HPDE6-E6E7 (cell line): ENCODE measurements at regions not wholly inside any gene's neighbourhood (a gene's known extent, or its start where the extent isn't known, plus 50 kb on each side); places are given as distances from the start of the nearest gene placed in this dataset.
"Not testable (repeated sequence)": the region's sequence is repeated elsewhere in the genome, so short reads cannot be mapped to it uniquely, and the experiment has no call there.

Source experiments
- DNase-seq: peaks from one replicate; pipeline ENCODE4 v3.0.0; 2011; ENCODE audit warnings: missing footprints; ENCODE audit errors: extremely low spot score

DNA sequence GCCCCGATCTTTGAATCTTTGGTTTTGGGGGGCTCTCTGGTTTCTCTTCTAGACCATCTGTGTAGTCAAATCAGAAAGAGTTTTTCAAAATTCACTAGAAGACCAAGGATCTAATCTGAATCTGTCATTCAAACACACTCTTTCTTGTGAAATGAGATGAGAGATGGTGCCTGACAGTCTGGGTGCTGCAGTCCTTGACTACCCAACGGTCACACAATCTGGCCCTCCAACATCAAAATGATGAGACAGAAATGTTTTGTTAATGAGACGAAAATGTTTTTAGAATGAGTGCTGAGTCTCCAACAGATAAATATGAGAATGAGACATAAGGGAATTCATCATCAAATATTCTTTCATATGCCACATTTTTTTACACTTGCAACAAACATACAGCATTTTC lies 695.7 kb upstream of the USP15 start:
- DNase-seq: no peak

DNA sequence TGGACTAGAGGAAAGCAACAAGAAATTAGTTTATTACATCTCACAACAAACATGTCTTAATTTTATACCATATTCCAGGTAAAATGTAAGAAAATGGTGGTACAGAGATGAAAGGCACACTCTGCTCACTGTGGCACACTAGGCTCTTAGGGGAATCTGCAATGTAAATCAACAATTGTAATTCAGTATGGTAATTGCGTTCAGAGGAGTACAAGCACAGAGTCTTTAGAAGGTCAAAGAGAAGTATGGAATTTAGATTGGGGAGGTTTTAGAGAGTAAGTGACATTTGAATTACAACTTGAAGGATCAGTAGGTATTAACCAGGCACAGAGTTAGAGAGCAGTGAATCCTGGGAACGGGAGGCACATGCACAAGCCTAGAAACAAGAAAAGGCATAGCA lies 694.0 kb upstream of the USP15 start:
- DNase-seq: no peak

DNA sequence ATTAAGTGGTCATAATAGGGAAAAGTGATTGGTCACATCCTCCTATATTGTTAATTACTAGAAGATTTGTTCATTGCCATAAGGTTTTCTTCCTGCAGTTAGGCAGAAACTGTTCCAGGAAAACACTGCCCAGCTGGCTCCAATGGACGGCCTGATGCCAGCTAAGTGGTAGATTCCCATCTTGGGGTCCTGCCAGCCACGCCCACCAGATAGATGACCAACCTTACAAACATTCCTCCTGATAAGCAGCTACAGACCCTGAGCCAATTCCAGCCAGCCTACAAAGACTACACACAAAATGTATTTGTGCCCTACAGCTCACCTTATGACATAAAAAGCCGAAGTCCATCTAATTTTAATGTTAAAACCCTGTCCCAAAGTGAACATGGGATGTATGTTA lies 685.9 kb upstream of the USP15 start:
- DNase-seq: no peak

DNA sequence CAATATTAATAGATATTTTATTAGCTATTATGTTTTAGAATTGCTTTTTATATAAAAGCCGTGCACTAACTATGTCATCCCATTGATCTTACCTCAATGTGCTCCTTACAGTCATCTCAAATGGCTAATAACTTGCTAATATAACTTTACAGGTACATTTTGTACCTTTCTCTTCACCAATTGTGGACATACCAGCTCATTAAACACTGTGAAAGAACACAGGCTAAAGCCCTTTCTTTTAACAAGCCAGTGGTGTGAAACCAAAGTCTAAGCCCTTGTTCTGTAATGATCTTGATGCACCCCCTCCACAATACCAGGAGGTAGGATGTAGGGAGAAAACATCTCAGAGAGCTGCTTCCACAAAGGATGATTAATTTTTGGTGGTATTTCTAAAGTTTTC lies 675.3 kb upstream of the USP15 start:
- DNase-seq: no peak

DNA sequence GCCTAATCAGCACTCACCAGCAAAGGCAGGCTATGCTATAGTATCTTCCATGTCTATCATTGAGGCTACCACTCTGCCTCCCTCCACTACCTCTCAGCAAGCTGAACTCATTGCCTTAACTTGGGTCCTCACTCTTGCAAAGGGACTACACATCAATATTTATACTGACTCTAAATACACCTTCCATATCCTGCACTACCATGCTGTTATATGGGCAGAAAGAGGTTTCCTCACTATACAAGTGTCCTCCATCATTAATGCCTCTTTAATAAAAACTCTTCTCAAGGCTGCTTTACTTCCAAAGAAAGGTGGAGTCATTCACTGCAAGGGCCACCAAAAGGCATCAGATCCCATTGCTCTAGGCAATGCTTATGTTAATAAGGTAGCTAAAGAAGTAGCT lies 669.3 kb upstream of the USP15 start:
- not testable (repeated sequence) for DNase-seq

DNA sequence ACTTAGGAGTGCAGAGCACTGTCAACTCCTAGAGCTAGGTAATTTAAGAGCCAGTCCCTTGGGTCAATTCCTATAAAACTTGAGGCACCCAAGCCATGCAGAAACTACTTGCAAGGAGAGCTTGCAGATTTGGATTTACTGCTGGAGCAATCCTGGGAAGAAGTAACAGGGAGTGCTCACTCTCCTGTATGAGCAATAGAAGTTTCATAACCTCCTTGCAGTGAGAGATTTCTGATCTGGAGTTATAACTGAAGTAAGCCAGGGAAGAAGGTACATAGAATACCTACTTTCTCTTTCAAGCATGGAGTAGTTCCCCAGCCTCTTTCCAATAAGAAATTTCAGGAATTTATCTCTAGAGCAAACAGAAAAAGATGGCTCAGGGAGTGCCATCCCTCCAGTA lies 650.1 kb upstream of the USP15 start:
- DNase-seq: no peak

DNA sequence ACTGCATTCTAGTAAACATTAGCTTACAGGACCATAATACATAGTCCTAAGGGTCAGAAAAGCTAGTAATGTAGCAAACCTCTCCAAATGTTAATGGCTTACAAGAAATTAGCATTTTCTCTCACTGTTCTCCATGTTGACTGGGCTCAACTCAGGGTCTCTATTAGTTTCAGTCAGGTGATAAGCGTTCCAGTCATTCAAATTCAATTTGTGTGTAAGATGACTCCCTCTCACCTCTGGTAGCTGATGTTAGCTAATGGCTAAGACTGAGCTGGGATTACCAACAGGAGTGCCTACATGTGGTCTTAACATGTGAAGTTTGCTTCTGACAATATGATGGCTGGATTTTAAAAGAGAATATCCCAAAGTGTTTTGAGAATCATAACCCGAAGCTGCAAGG lies 630.5 kb upstream of the USP15 start:
- no peak for DNase-seq

DNA sequence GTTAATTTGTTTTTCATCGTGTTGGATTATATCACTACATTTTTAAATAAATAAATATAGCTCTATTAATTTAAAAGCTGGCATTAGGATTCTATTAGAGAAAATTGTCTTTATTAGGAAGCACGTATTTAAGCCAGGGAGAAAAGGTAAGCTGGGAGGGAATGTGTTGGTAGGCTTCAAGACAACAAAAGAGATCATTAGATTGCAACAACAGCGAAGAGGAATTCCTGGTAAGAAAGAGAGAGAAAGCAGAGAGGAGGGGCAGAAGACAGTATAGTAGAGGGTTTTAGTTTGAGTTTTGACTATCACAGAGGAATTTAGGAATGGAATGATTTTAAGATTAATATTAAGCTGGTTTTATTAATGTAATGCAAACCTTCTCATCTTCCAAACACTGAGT lies 613.6 kb upstream of the USP15 start:
- no peak for DNase-seq

DNA sequence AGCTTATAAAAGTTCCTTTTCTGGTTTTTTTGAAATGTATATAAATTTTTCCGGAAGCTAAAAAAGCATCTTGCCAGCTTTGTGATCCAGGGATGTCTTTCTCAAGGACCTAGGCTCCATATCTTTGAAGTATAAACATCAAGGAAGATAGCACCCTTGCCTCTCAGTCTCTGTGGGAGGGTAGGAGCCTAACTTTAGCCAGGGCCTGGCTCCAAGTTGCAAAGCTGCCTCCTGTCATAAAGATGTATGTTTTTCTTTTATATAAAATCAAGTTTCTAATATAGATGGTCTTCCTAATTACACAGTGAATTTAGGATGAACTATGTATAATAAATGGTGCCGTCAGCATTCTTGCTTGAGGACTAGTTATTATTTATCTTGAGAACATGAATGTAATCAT lies 612.6 kb upstream of the USP15 start:
- DNase-seq: no peak

DNA sequence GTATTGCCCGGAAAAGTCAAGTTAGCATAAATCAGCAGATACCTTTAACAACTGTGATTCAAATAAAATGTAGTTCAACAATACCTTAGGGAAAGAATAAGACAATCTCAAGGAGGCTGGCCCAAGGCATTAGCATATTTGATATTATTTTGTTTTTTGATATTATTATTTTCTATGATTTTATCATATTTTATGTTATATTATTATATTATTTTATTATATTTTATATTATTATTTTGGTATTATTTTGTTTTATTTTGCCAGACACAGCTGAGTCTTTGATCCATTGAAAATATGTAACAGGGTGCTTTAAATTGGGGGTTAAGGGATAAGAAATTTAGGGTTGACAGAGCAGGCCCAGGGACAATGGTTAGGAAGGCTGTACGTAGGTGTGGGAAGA lies 607.9 kb upstream of the USP15 start:
- DNase-seq: no peak

DNA sequence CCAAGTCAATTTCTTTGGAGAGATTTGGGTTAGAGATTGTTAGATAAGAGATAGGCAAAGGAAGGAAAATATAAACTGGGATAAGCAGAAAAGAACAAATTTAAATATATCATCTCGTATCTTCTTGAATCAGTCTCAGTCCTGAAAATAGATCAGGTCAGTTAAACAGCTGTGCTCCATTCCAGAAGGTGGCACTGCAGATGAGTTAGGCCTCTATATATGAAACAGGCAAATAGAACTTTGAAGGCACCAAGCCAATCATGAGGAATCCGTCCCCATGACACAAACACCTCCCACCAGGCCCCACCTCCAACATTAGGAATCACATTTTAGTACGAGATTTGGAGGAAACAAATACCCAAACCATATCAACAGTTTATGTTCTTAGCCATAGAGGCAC lies 605.5 kb upstream of the USP15 start:
- peak; percentile 10 for DNase-seq

DNA sequence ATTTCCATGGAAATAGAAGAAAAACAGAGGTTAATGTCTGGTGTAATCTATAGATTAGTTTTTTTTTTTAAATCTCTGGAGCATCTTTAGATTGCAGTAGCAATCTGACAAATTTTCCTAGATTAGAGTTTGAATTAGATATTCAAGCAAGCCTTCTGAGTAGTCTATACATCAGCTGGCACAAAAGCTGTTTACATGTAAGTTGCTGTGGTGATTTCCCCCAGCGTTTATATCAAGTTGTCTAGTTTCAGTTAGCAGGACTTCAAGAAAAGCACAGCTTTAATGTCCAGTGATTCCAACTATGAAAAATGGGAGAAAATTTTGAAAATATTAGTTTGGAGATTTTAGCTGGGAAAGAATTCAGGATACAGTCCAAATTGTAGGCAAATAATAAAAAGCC lies 605.0 kb upstream of the USP15 start:
- DNase-seq: no peak

DNA sequence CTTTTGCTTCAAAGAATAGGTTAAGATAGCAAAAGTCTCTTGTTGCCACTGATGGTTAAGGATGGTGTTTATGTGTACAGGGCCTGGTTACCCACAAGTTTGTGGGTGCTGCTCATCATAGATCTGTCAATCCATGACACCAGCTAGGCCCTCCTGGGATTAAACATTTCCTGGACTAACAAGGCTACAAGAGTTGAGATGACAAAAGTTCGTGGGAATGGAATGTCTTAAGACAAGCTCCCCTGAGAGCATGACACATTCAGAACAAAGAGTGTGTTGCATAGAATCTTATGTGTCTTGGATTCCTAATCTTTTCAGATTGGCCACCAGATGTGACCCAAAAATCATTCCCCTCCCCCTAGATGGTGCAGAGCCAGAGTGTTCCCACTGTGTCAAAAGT lies 592.5 kb upstream of the USP15 start:
- no peak for DNase-seq

DNA sequence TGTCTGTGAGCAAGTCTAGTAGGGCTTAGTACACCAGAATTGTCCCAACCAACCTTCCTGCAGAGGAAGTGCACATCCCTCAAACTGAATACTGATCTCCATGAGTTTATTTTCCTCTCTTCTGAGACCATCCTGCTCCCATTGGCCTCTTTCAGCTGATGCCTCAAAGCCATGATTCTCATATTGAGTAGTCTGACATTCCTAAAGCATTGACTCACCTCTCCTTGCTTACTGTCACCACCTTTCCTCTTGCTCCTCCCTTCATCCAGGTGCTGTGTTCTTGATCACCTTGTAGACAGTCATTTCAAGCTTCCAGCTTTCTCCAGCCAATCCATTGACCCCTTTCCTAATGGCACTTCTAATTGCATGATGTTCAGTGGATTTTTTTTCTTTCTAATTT lies 583.7 kb upstream of the USP15 start:
- peak; percentile 9 for DNase-seq

DNA sequence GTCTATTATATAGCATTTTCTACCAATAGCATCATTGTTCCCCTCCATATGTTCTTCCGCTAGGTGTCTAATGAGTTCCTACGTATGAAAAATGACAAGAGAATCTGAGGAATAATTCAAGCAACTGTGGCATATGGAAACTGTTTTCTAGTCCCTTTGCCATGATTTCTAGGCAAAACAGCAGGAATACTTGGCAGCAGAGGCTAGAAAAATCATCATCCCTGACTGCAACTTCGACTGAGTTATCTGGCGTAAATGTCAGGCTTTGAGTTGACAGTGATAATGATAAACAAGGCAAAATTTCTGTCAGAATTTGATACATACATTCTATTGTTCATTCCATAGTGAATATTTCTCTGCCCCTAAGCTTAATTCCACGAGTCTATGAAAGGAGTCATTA lies 572.8 kb upstream of the USP15 start:
- no peak for DNase-seq

DNA sequence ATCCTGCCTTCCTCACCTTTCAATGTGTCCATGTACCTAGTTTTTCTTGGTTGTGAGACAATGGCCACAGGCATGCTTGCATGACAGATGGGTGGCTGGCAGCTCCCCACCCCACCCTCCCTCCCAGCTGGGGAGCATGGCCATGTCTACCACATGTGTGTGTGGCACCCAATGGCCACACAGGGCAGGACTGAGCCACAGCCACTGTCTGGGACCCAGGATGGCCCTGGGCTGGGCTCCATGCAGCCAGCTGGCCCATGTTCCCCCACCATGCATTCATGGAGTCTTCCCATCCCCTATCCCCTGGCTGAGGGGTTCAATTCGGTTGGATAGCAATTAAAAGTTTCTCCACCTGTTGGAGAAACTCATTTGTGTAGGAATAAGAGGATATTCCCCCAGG lies 566.0 kb upstream of the USP15 start:
- DNase-seq: no peak

DNA sequence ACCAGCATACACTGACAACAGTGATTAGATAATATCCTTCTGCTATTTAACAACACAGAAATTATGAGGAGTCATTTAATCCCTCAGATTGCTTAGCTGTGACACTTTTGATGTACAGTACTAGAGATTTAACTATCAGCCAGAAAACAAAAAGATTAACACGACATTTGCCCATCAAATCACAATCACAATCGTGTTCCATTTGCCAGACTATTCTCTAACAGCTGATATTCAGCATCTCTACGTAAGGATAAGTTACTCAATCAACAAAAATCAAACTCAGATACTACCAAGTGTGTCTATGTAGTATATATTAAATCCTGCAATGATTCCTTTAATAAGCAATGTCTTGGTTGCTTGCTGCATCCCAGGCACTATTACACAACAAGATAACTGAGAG lies 558.7 kb upstream of the USP15 start:
- DNase-seq: no peak

DNA sequence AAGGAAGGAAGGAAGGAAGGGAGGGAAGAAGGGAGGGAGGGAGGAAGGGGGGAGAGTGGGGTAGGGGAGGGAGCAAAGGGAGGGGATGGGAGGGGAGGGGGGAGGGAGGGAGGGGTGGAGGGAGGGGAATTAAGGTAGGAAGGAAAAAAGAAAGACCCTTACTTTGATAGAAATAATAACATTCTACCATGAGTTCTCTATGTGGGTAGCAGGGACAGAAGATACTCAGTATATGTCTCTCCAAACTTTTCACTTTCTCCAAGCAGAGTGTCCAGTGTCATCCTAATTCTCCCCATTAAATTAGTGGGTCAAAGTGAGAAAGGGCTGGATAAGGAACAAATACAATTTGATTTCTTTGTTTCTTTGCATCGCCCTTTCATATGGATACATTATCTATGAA lies 553.4 kb upstream of the USP15 start:
- DNase-seq: no peak

DNA sequence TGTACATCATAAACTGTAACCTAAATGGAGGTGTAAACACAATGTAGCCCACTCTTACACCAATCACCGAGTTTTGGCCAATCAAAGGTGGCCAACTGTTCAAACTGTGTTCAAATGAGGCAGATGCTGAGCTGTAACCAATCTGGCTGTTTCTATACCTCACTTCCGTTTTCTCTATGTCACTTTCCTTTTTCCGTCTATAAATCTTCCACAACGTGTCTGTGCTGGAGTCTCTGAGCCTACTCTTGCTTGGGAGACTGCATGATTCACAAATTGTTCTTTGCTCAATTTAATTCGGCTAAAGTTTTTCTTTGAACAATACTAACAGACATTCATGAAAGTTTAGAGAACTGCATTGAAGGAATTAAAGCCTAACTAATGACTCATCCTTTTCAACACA lies 547.1 kb upstream of the USP15 start:
- no peak for DNase-seq

DNA sequence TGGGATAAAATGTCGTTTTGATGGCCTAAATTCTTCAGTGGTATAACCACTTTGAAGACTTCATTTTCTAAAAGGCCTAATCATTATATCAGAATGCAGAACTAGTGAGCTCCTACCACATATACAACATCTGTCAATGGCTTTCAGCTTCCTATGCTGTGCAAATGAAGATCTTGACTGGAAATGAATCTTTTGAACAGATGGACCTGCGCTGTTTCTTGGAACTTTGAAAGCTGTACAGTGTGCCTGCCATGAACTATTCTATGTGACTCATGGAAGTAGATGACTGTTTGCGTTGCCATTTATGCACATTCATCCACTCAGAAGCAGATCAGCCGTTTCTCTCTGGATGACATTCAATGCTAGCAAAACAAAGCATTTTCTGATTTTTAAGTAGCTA lies 542.2 kb upstream of the USP15 start:
- DNase-seq: no peak

DNA sequence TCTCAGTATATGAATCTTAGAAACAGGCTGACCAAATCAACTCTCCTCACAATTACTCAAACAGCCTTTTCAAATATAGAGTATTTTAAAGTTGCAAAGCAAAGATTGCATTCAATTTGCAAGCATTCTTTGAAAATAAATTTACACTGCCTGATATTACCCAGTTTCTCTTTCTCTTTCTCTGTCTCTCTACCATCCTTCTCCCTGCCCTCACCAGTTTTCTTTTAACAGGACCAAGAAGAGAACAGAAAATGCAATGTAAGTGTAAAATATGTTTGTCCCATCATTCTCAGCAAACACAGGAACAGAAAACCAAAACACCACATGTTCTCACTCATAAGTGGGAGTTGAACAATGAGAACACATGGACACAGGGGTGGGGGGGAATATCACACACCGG lies 520.3 kb upstream of the USP15 start:
- DNase-seq: no peak

DNA sequence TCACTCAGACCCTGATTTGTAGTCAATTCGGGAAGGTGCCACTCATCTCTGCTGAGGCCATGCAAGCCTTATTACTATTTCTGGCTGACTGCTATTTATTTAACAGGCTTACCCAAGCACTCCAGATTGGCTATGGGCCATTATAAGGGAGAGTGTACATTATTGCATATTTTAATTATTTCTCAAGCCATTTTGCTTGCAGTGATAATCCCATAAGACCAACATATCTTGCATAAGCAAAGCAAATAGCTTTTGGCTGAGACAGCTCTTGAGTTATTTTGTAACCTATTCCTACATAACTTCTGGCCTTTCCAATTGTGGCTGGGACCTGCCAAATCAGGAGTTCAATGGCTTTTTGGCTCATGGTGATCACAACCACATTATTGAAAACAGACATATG lies 509.6 kb upstream of the USP15 start:
- no peak for DNase-seq

DNA sequence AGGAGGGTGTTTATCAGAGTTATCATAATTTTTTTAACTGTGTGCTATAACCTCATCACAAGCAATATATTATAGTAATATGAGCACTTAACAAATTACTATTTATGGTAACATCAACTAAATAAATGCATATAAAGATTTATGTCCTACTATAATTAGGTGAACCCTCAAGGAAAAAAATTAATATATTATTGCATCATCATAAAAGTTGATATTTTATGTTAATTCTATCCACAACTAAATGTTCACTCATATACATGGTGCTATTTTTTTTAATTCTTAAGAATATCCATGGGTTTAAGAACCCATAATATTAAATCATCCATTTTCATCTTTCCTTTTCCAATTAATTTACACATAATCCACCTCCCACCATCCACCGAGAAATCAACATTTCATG lies 506.0 kb upstream of the USP15 start:
- no peak for DNase-seq

DNA sequence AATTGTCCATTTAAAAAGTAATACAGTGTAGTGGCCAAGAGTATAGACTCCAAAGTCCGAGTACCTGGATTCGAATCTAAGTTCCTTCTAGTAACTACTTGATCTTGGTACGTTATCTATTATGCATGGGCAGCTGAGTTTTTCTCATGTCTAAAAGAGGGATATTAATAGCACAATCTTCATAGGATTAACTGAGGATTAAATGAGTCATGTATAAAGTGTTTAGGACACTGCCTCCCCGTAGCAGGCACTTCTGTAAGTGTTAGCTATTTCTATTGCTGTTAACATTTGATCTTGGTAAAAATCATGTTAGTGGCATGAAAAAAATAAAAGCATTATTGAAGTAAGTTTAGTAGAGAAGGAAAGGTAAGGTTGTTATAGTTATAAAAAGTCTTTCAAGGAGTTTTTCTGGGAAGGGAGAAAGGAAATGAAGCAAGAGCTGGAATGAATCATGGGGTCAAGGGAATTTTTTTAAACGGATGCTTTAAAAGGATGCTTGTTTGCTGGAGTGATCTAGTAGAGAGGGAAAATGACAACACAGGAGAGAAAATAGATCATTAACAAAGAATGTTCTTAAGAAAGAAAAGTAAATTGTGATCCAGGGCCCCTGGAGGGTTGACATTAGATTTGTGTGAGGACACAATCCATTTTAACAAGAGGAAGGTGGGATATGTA lies 502.2 kb upstream of the USP15 start:
- DNase-seq: no peak

DNA sequence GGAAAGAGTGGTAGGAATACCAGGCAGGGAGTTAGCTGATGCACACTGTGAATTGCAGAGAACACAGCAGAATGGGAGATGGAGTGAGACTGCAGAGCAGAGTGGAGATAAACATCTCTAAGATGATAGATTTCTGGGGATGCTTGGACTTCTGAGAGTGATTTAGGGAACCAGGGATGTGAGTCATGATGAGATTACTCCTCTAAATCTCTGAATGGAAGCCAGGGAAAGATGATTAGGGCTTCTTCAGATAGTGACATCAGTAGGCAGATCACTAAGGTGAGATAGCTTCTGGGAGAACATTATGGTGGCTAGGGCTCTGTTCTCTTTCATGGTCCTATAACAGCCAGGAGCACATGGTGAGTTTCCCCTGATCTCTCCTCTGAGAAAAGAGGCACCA lies 501.5 kb upstream of the USP15 start:
- no peak for DNase-seq
